GM19351 (cell line): ENCODE measurements at regions not wholly inside any gene's neighbourhood (a gene's known extent, or its start where the extent isn't known, plus 50 kb on each side); places are given as distances from the start of the nearest gene placed in this dataset.

Source experiments
- ATAC-seq: cut with Tn5 transposase; IDR thresholded peaks from one replicate; pipeline ENCODE4 v1.9.1; 2021; ENCODE audit warnings: mild to moderate bottlenecking, moderate library complexity; ENCODE audit not compliant: unreplicated experiment

GRCh38 chr3:19093084-19093483 is 55.2 kb upstream of the KCNH8 start:
- ATAC-seq, result no peak

- no peak for ATAC-seq
These were observed 70.9 kb upstream of the KCNH8 start for GRCh38 chr3:19077388-19077787.

GRCh38 chr3:19075037-19075436 is 73.3 kb upstream of the KCNH8 start:
- ATAC-seq, result no peak

GRCh38 chr3:19074257-19074900 is 73.9 kb upstream of the KCNH8 start:
- no peak for ATAC-seq

- ATAC-seq, result no peak
These were observed 74.8 kb upstream of the KCNH8 start for GRCh38 chr3:19073341-19074105.

GRCh38 chr3:19070325-19070724 is 78.0 kb upstream of the KCNH8 start:
- ATAC-seq, result no peak

- peak; percentile 68 for ATAC-seq
These were observed 83.3 kb upstream of the KCNH8 start for GRCh38 chr3:19065027-19065426.

GRCh38 chr3:19063936-19064335 is 84.4 kb upstream of the KCNH8 start:
- ATAC-seq, result no peak

GRCh38 chr3:19060404-19060803 is 87.9 kb upstream of the KCNH8 start:
- no peak for ATAC-seq

- no peak for ATAC-seq
These were observed 95.4 kb upstream of the KCNH8 start for GRCh38 chr3:19052874-19053273.

- no peak for ATAC-seq
These were observed 101.9 kb upstream of the KCNH8 start for GRCh38 chr3:19046440-19046839.

- ATAC-seq, result no peak
These were observed 117.8 kb upstream of the KCNH8 start for GRCh38 chr3:19030522-19030839.

GRCh38 chr3:19029837-19030521 is 118.3 kb upstream of the KCNH8 start:
- no peak for ATAC-seq

GRCh38 chr3:19025441-19025840 is 122.9 kb upstream of the KCNH8 start:
- ATAC-seq, result no peak

- ATAC-seq, result no peak
These were observed 125.8 kb upstream of the KCNH8 start for GRCh38 chr3:19022546-19022945.

GRCh38 chr3:19016851-19017250 is 131.5 kb upstream of the KCNH8 start:
- ATAC-seq, result no peak

- ATAC-seq, result no peak
These were observed 134.4 kb upstream of the KCNH8 start for GRCh38 chr3:19013879-19014278.

GRCh38 chr3:19012846-19013245 is 135.5 kb upstream of the KCNH8 start:
- ATAC-seq, result no peak

- ATAC-seq, result no peak
These were observed 145.7 kb upstream of the KCNH8 start for GRCh38 chr3:19002606-19003005.

GRCh38 chr3:18998069-18998468 is 150.2 kb upstream of the KCNH8 start:
- ATAC-seq, result no peak

GRCh38 chr3:18992709-18993108 is 155.6 kb upstream of the KCNH8 start:
- no peak for ATAC-seq

- ATAC-seq, result no peak
These were observed 159.0 kb upstream of the KCNH8 start for GRCh38 chr3:18989237-18989795.
